ENCODE measurements at regions not wholly inside any gene's neighbourhood (a gene's known extent, or its start where the extent isn't known, plus 50 kb on each side); places are given as distances from the start of the nearest gene placed in this dataset.

GRCh38 chr12:78414071-78414470, 450.5 kb upstream of the SYT1 start:
- Histone ChIP-seq H3K9me3 (no peaks in the 10 kb centered on the region), H3K36me3 (no peaks in the 10 kb centered on the region), H3K27ac (no peak overlapping the region), H3K4me1 (no peaks in the 10 kb centered on the region), H3K27me3 (no peaks in the 10 kb centered on the region), H3K4me3 (no peak overlapping the region)
- no peak for DNase-seq
- in situ Hi-C loops (cut with MboI; ENCODE audit: low pct_ligation_motif_present in 1 of 4, low pct_unique_long_range_greater_than_20kb in 1 of 4, low sequenced_read_pairs in 3 of 4) = no loop called here
- no peak for TF ChIP-seq POLR2A (IDR thresholded peaks at IDR 0.05)
- TF ChIP-seq EP300 (IDR thresholded peaks at IDR 0.05; ENCODE audit: low read depth) = no peak
- TF ChIP-seq POLR2AphosphoS5 (IDR thresholded peaks at IDR 0.05) = no peak
- TF ChIP-seq, protein P1, sequence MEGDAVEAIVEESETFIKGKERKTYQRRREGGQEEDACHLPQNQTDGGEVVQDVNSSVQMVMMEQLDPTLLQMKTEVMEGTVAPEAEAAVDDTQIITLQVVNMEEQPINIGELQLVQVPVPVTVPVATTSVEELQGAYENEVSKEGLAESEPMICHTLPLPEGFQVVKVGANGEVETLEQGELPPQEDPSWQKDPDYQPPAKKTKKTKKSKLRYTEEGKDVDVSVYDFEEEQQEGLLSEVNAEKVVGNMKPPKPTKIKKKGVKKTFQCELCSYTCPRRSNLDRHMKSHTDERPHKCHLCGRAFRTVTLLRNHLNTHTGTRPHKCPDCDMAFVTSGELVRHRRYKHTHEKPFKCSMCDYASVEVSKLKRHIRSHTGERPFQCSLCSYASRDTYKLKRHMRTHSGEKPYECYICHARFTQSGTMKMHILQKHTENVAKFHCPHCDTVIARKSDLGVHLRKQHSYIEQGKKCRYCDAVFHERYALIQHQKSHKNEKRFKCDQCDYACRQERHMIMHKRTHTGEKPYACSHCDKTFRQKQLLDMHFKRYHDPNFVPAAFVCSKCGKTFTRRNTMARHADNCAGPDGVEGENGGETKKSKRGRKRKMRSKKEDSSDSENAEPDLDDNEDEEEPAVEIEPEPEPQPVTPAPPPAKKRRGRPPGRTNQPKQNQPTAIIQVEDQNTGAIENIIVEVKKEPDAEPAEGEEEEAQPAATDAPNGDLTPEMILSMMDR (IDR thresholded peaks at IDR 0.05) = no peak
- WGBS, 2 donors (ENCODE audit: low coverage in 1 of 2) = 83 to 100% methylated on average over 1 of the region's 1 CpG
- intact Hi-C loops (cut with DNase I; ENCODE audit: low total_unique reads) = no loop called here

- DNase-seq = no peak
- Histone ChIP-seq H3K36me3 (no peaks in the 10 kb centered on the region), H3K27me3 (no peaks in the 10 kb centered on the region), H3K27ac (no peak overlapping the region), H3K4me3 (no peak overlapping the region), H3K4me1 (no peaks in the 10 kb centered on the region), H3K9me3 (no peaks in the 10 kb centered on the region)
- in situ Hi-C loops (cut with MboI; ENCODE audit: low pct_ligation_motif_present in 1 of 4, low pct_unique_long_range_greater_than_20kb in 1 of 4, low sequenced_read_pairs in 3 of 4) = no loop called here
- intact Hi-C loops (cut with DNase I; ENCODE audit: low total_unique reads) = no loop called here
- no peak for TF ChIP-seq EP300 (IDR thresholded peaks at IDR 0.05; ENCODE audit: low read depth)
- TF ChIP-seq POLR2A (IDR thresholded peaks at IDR 0.05) = no peak
- no peak for TF ChIP-seq POLR2AphosphoS5 (IDR thresholded peaks at IDR 0.05)
- TF ChIP-seq, protein P1 (IDR thresholded peaks at IDR 0.05) = no peak
- WGBS, 2 donors (ENCODE audit: low coverage in 1 of 2) = 53 to 60% methylated on average over 2 of the region's 2 CpGs
Observed at GRCh38 chr12:78418919-78419318, 445.7 kb upstream of the SYT1 start.

GRCh38 chr12:78419513-78419912, 445.1 kb upstream of the SYT1 start:
- intact Hi-C loops (cut with DNase I; ENCODE audit: low total_unique reads) (no loop called here), in situ Hi-C loops (cut with MboI; ENCODE audit: low pct_ligation_motif_present in 1 of 4, low pct_unique_long_range_greater_than_20kb in 1 of 4, low sequenced_read_pairs in 3 of 4) (no loop called here)
- DNase-seq = no peak
- no peaks in the 10 kb centered on the region for H3K9me3 ChIP-seq
- H3K27me3 ChIP-seq = no peaks in the 10 kb centered on the region
- H3K36me3 ChIP-seq = no peaks in the 10 kb centered on the region
- no peak overlapping the region for H3K27ac ChIP-seq
- H3K4me1 ChIP-seq = no peaks in the 10 kb centered on the region
- H3K4me3 ChIP-seq = no peak overlapping the region
- TF ChIP-seq EP300 (IDR thresholded peaks at IDR 0.05; ENCODE audit: low read depth) (no peak), POLR2A (IDR thresholded peaks at IDR 0.05) (no peak), POLR2AphosphoS5 (IDR thresholded peaks at IDR 0.05) (no peak)
- TF ChIP-seq, protein P1 (IDR thresholded peaks at IDR 0.05) = no peak
- 81 to 89% methylated on average over 3 of the region's 3 CpGs for WGBS, 2 donors (ENCODE audit: low coverage in 1 of 2)

DNA sequence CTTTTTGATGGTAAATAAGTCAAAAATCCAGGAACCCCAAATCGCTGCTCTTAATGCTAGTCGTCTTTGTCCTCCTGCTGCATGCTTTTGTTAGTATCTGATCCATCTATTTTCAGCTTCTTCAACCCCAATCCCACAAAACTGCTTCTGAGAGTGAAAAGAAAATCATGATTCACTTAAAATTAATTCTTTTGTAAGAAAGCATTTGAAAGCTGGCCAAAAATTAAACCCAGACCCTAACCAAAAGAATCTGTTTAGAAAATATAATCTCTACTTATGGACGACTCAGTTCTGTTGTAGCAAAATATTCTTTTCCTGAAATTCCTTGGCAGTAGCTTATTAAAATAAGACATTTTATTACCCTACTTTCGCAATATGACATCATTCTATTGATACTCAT, 443.6 kb upstream of the SYT1 start:
- Histone ChIP-seq H3K27ac (no peak overlapping the region), H3K36me3 (no peaks in the 10 kb centered on the region), H3K4me3 (no peak overlapping the region), H3K27me3 (no peaks in the 10 kb centered on the region), H3K9me3 (no peaks in the 10 kb centered on the region), H3K4me1 (no peaks in the 10 kb centered on the region)
- in situ Hi-C loops (cut with MboI; ENCODE audit: low pct_ligation_motif_present in 1 of 4, low pct_unique_long_range_greater_than_20kb in 1 of 4, low sequenced_read_pairs in 3 of 4) (no loop called here), intact Hi-C loops (cut with DNase I; ENCODE audit: low total_unique reads) (no loop called here)
- WGBS, 2 donors (ENCODE audit: low coverage in 1 of 2) = 60 to 65% methylated on average over 4 of the region's 4 CpGs
- DNase-seq = no peak
- TF ChIP-seq POLR2AphosphoS5 (IDR thresholded peaks at IDR 0.05) (no peak), POLR2A (IDR thresholded peaks at IDR 0.05) (no peak), EP300 (IDR thresholded peaks at IDR 0.05; ENCODE audit: low read depth) (no peak)
- TF ChIP-seq, protein P1 (IDR thresholded peaks at IDR 0.05) = no peak

All from transverse colon (tissue), 4 donors.